Osteoblast (primary cell): ENCODE measurements at regions not wholly inside any gene's neighbourhood (a gene's known extent, or its start where the extent isn't known, plus 50 kb on each side); places are given as distances from the start of the nearest gene placed in this dataset.

Experiments used
- DNase-seq: peaks from one replicate; pipeline ENCODE4 v3.0.0; 2011; ENCODE audit warnings: low spot score, mixed read lengths; ENCODE audit not compliant: insufficient read length; ENCODE audit errors: missing footprints
- H2AFZ ChIP-seq: 2 replicates; pipeline ENCODE4 v1.6.0; 2011; ENCODE audit warnings: mild to moderate bottlenecking, low read length
- H3K27ac ChIP-seq: 2 replicates; pipeline ENCODE4 v1.5.1; 2011; ENCODE audit warnings: mild to moderate bottlenecking, low read depth, low read length, moderate library complexity
- H3K27me3 ChIP-seq: 2 replicates; pipeline ENCODE4 v1.6.0; 2012; ENCODE audit warnings: mild to moderate bottlenecking, control low read depth, inconsistent platforms, low read length, moderate library complexity; ENCODE audit not compliant: insufficient read depth
- H3K36me3 ChIP-seq: 2 replicates; pipeline ENCODE4 v1.5.1; 2011; ENCODE audit warnings: mild to moderate bottlenecking, low read length, control low read depth, moderate library complexity; ENCODE audit not compliant: insufficient read depth
- H3K4me1 ChIP-seq: 2 replicates; pipeline ENCODE4 v1.5.1; 2011; ENCODE audit warnings: mild to moderate bottlenecking, low read length, control low read depth, moderate library complexity; ENCODE audit not compliant: insufficient read depth
- H3K4me2 ChIP-seq: 2 replicates; pipeline ENCODE4 v1.6.0; 2011; ENCODE audit warnings: mild to moderate bottlenecking, low read length; ENCODE audit not compliant: insufficient read depth
- H3K4me3 ChIP-seq: fragments of 200-600 bp; sonication (generic); 3 replicates; pipeline ENCODE4 v1.5.1; 2012; ENCODE audit warnings: mild to moderate bottlenecking, low read length, inconsistent platforms; ENCODE audit not compliant: insufficient read depth
- H3K79me2 ChIP-seq: 2 replicates; pipeline ENCODE4 v1.6.0; 2012; ENCODE audit warnings: mild to moderate bottlenecking, low read length, control low read depth, inconsistent platforms; ENCODE audit not compliant: insufficient read depth
- H3K9me3 ChIP-seq: 2 replicates; pipeline ENCODE4 v1.5.1; 2011; ENCODE audit warnings: low read depth, low read length, control low read depth
- H4K20me1 ChIP-seq: 2 replicates; pipeline ENCODE4 v1.6.0; 2012; ENCODE audit warnings: mild to moderate bottlenecking, low read length, control low read depth; ENCODE audit not compliant: insufficient read depth
- TF ChIP-seq, protein P1 (sequence below): IDR thresholded peaks from 2 replicates; pipeline ENCODE4 v1.5.1; 2011; ENCODE audit warnings: mild to moderate bottlenecking, low read depth, low read length, moderate library complexity; ENCODE audit errors: extremely low read depth

DNA sequence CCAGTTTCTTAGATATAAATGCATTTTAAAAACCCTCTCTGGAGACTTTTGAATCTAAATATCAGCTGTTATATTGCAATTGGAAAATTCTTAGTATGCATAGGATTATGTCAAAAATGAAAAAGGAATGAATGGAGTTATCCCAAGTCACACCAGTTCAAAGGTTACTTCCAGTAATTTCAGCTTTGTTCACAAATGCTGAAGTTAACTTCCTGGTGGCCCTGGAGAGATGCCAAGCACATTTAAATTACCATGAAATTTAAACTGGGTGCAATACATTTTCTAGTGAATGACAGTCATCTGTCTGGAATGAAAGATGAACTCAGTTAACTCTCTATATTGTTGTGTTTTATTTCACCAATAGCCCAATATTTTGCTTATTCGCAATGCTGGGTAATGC is 753.9 kb downstream of the SUCLG1 start:
- Histone ChIP-seq H3K36me3 (no peaks in the 10 kb centered on the region), H3K79me2 (no peaks in the 10 kb centered on the region), H3K4me2 (no peak overlapping the region), H3K9me3 (no peaks in the 10 kb centered on the region), H3K27me3 (no peaks in the 10 kb centered on the region), H3K4me1 (no peaks in the 10 kb centered on the region), H2AFZ (no peak overlapping the region), H4K20me1 (no peaks in the 10 kb centered on the region), H3K27ac (no peak overlapping the region), H3K4me3 (no peak overlapping the region)
- TF ChIP-seq, protein P1, sequence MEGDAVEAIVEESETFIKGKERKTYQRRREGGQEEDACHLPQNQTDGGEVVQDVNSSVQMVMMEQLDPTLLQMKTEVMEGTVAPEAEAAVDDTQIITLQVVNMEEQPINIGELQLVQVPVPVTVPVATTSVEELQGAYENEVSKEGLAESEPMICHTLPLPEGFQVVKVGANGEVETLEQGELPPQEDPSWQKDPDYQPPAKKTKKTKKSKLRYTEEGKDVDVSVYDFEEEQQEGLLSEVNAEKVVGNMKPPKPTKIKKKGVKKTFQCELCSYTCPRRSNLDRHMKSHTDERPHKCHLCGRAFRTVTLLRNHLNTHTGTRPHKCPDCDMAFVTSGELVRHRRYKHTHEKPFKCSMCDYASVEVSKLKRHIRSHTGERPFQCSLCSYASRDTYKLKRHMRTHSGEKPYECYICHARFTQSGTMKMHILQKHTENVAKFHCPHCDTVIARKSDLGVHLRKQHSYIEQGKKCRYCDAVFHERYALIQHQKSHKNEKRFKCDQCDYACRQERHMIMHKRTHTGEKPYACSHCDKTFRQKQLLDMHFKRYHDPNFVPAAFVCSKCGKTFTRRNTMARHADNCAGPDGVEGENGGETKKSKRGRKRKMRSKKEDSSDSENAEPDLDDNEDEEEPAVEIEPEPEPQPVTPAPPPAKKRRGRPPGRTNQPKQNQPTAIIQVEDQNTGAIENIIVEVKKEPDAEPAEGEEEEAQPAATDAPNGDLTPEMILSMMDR = no peak
- DNase-seq = no peak

DNA sequence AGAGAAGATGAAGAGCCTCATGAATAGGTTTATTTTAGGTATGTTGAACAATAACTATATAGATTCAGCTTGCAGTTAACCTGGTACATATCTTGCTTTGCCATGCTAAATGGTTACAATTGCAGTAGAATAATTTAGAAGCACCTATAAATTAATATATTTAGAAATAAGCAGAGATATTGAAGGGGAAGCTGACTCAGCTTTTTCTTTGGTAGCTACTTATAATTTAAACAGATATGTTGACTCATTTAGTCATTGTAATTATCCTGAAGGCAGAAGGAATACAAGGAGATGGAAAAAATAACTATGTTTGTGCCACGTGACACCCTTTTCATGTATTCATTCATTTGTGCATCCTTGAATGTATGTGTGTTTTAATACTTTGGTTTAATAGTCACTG is 755.5 kb downstream of the SUCLG1 start:
- Histone ChIP-seq H3K27ac (no peak overlapping the region), H3K9me3 (no peaks in the 10 kb centered on the region), H4K20me1 (no peaks in the 10 kb centered on the region), H3K79me2 (no peaks in the 10 kb centered on the region), H3K4me1 (no peaks in the 10 kb centered on the region), H3K27me3 (no peaks in the 10 kb centered on the region), H3K36me3 (no peaks in the 10 kb centered on the region), H3K4me3 (no peak overlapping the region), H2AFZ (no peak overlapping the region), H3K4me2 (no peak overlapping the region)
- TF ChIP-seq, protein P1 = no peak
- no peak for DNase-seq

DNA sequence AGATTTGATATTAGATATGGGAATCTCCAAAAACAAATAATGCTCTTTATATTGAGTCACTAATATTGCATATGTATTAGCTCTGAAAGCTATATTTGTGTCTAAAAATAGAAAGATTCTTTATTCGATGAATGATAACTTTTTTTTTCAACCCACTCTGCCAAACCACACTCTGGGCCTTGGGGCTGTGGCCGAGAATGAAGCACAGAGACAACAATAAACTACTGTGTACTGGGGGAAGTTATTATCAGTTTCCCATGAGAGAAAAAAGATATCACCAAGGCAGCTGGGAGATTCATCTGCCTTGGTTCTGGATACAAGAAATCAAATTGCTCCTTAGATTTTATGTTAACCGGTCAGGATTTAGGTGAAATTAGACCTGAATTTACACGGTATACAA is 762.2 kb downstream of the SUCLG1 start:
- Histone ChIP-seq H4K20me1 (no peaks in the 10 kb centered on the region), H3K79me2 (no peaks in the 10 kb centered on the region), H2AFZ (no peak overlapping the region), H3K4me3 (no peak overlapping the region), H3K36me3 (no peaks in the 10 kb centered on the region), H3K27ac (no peak overlapping the region), H3K4me2 (no peak overlapping the region), H3K27me3 (no peaks in the 10 kb centered on the region), H3K4me1 (no peaks in the 10 kb centered on the region), H3K9me3 (no peaks in the 10 kb centered on the region)
- no peak for DNase-seq
- TF ChIP-seq, protein P1 = no peak

DNA sequence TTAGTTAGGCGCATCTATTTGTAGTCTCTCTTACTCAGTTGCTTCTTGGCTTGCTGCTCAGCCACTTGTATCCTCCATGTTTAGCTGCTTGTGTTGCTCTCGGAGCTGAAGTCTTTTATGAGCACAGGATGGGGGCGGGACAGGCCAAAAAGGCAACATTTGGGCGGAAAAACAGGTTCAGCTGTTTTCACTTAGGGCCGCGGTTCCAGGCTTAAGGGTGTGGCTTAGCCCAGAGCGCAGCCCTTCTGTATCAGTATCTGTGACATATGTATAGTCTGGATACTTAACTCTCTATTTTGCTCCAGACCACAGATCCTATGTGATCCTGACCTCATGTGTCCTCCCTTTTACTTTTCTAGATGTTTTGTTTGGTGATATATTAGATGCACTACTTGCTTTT is 763.5 kb downstream of the SUCLG1 start:
- TF ChIP-seq, protein P1 = no peak
- Histone ChIP-seq H3K4me1 (no peaks in the 10 kb centered on the region), H3K9me3 (no peaks in the 10 kb centered on the region), H3K36me3 (no peaks in the 10 kb centered on the region), H3K4me2 (no peak overlapping the region), H3K27ac (no peak overlapping the region), H3K27me3 (no peaks in the 10 kb centered on the region), H3K79me2 (no peaks in the 10 kb centered on the region), H2AFZ (no peak overlapping the region), H3K4me3 (no peak overlapping the region), H4K20me1 (no peaks in the 10 kb centered on the region)
- no peak for DNase-seq
